GM12872 (cell line): ENCODE measurements at regions not wholly inside any gene's neighbourhood (a gene's known extent, or its start where the extent isn't known, plus 50 kb on each side); places are given as distances from the start of the nearest gene placed in this dataset.

ENCODE experiments used
- CTCF ChIP-seq: IDR thresholded peaks from 3 replicates; pipeline ENCODE4 v1.5.1; 2011; ENCODE audit warnings: low read depth, mild to moderate bottlenecking, low read length, moderate library complexity; ENCODE audit not compliant: insufficient read depth

GRCh38 chr4:17283251-17283650, 228.6 kb downstream of the QDPR start:
- TF ChIP-seq CTCF: no peak

GRCh38 chr4:17280261-17281018, 231.4 kb downstream of the QDPR start:
- TF ChIP-seq CTCF: no peak

- no peak for TF ChIP-seq CTCF
Observed at GRCh38 chr4:17276776-17277175, 235.1 kb downstream of the QDPR start.

- TF ChIP-seq CTCF: no peak
Observed at GRCh38 chr4:17275836-17276235, 236.1 kb downstream of the QDPR start.

DNA sequence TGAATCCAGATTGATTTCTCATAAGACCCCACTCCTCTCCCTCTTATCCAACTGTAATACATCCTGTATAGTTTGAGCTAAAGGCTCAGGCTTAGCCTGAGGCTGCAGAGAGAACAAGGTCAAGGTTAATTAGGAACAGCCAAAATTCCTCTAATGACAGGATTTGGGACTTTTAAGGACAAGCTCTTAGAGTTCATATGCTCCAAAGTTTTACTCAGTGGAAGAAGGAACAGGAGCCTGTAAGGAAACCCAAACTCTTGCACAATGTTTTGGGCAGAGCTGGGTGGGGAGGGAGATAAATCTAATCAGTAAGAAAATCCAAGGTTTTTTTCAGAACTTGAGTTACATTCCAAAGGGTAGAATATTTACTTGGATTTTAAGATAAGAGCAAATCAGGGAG, 238.8 kb downstream of the QDPR start:
- TF ChIP-seq CTCF: no peak

DNA sequence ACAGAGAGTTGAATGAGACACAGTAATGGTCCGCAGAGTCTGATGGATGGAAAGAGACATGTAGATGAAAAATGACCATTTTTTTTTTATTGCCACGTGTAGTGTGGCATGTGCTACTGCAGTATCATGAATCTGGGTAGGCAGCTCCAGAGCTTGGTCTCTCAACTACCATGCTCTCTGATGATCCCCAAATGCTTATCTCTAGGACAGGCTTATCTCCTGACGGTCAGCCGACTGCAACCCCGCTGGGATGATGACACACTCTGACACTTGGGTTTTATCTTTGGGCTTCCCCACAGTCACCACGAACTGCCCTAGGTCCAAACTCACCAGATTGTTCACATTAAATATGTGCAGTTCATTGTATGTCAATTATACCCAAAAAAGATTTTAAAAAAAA, 239.7 kb downstream of the QDPR start:
- TF ChIP-seq CTCF: no peak

DNA sequence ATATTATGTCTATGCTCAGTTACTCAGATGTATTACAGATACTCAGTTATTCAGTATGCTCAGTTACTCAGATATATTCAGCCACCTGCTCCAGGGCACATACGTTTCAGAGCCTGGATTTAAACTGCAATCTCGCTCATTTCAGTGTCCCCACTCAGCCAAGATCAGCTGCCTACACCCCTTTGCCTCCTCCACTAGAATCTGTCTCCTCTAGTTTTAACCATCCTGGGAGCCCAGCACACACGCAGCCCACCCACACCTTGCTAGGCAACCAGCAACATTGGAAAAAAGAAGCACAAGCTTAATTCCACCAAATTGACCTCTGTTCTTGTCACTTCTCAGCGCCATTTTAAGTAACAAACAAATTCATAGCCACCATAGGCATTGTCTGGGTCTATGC, 246.2 kb downstream of the QDPR start:
- TF ChIP-seq CTCF: no peak
